Femur (tissue), 1 donor: ENCODE measurements at regions not wholly inside any gene's neighbourhood (a gene's known extent, or its start where the extent isn't known, plus 50 kb on each side); places are given as distances from the start of the nearest gene placed in this dataset.
"Not testable (repeated sequence)": the region's sequence is repeated elsewhere in the genome, so short reads cannot be mapped to it uniquely, and the experiment has no call there.

Experiments used
- DNase-seq: peaks from one replicate; pipeline ENCODE4 v3.0.0-alpha.2; 2017

DNA sequence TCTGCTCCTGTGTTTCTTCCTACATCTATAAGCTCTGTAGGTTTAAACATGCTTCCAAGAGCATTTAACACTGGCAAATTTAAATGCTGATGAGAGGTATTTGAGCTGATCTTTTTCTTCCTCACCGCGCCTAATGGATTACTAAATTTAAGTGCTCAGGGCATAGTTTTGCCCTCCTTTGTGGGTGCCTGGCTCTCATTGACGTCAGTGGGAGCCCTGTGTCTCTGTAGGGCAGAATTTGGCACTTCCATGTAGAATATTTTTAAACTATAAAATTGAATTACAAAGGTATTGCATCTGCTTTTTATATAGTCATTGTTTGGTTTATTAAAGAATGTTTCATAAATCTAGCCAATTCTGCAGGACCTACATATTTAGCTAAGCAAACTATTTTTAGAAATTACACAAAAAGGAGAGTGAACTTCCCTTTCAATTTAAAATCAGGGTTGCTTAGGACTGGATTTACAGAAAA, 444.8 kb downstream of the AEBP2 start:
- no peak for DNase-seq

DNA sequence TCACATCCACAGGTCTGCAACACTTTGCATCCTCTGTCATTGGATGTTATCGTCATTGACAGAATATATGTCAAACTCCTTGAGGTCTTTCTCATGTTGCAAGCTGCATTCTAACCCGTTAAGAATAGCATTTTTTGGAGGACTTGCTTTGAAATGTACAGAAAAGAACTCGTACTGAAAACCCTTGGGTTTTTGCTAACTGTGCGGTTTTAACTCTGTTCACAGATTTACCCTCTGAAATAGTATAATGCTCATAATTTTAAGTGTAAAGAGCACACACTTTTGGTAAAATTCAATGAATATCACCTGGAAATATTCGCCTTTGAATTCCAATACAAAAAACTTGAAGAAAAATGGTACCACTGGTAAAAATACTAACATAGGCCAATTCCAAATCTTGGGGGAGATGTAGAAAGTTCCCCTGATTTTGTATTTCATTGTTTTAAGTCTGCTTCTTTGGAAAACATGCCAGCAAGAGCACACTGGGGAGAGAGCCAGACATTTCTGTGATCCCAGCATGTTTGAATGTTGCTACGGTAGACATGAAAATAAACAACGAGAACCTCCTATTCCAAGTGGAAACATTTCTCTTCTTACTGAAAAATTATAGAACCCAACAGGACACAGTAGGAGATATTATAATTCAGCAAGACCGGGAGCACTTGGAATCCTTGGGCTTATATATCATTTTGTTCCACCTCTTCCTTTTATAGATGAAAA, 446.0 kb downstream of the AEBP2 start:
- DNase-seq, result peak; percentile 73

DNA sequence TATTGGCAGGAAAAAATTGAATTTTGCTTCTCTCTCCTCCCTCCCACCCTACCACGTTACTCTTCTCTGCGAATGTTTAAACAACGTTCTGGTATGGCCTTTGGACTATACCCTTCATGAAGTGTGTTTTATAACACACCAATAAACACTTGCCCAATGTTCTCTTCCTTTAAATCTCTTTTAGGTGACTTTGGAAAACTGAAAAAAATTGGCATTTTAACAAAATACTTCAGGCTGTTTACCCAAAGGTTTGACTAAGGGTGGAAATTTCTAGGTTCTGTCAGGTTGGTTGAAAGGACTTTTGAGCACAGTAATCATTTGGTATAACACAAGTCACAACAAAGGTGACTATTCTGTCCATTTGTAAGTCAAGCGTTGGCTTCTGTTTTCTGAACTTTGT, 446.8 kb downstream of the AEBP2 start:
- no peak for DNase-seq

DNA sequence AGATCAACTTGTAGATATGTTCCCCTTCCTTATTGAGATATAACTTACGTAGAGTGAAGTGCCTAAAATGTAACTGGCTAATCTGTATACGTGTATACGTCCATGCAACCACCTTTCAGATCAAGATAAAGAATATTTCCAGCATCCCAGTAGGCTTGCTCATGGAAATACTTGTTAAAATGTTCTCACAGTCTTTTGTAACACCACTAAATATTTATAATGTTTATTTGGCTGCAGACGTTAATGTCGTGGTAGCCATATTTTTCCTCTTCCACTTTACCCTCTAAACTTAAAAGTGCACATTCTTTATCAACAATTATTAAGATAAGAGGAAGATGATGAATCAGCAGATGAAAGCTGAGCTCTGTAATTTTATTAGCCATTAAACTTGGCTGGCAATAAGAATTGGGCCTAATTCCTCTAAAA, 447.4 kb downstream of the AEBP2 start:
- no peak for DNase-seq

DNA sequence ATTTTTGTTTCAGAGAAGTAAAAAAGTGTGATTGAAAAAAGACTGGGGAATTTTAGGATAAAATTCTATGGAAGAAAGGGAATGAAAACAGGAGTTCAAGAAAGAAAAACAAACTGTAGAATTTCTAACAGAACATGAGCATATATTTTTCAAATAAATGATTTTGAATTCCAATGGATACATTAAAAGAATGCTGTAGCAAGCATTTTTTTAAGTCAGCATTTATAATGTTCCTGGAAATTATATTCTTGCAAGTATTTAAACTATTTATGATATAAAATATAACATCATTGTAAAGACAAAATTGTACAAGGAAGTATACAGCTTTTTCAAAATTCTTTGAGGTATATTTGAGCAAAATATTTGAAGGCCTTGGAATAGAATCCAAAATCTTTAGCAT, 450.7 kb downstream of the AEBP2 start:
- DNase-seq, result no peak

DNA sequence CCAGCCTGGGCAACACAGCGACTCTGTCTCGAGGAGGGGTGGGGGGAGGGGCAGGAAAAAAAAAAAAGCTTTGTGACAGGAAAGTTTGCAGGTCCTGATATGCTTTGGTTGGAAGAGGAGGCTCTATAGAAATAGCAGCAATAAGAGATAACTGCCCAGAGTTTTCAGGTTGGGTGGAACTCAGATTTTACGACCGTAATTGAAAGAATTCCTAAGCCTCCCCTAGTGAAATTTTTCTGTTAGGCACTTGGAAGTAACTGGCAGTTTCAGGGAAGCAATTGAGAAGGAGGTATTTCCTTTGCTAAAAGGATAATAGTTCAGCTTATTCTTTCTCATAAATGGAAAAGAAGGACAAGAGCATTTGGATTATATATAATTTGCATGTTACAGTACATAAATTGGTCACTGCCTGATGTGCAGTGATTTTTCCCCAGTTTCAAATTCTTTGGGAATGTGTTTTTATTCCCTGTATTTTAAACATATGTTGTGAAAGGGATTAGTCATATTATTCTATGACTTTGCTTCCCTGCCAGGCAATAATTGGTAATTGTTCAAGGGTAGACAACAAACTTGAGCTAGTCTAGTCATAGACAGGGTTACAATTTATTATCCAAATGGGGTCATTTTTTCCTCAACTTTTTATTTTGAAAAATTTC, 452.8 kb downstream of the AEBP2 start:
- no peak for DNase-seq

DNA sequence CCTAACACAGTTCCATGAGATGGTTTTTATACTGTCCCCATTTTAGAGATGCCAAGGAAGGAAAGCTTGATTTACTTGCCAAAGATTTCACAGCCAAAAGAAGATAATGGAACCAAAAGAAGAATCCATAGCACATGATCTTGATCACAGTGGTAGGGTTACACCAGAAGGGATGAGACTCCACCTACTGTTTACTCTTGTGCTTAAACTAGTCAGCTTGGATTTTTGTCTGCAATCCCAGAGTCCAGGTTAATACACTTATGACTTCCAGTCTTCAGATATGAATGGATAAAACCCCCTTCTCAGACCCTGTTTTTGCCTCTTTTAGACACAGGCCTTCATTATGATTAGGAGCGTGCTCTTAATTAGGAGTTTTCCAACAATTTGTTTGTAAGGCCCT, 454.2 kb downstream of the AEBP2 start:
- DNase-seq, result no peak

DNA sequence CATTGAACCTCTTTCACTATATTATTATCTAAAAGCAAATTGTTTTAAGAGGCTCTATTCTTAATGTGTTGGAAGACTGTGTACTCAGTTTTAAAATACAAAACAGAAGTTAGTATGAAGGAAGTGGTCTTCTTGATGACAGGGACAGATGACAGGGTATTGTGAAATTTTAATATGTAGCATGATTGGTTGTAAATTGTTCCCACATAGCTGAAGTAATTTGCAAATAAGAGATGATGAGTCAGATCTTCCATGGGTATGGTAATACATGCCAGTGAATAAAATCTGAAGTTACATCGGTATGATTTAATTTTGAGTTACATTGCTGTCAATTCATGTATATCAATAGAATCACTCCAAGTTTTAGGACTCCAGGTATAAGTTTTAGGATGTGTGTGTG, 454.8 kb downstream of the AEBP2 start:
- DNase-seq, result no peak

DNA sequence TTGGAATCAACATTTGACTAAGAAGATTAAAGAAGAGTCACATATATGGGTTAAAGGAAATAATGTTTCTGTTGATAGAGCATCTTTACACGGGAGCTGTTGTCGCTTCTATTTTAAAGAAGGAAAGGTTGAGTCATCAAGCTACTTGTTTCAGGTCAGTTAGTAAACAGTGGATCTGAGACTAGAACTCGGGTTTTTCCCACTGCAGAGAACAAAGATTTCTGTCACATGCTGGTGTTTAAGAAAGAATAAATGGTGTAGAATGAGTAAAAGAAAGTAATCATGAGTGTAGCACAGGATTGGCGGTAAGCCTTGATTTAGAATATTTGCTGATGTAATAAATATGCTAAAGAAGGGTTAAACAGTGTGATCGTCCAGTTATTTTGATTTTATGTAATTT, 455.5 kb downstream of the AEBP2 start:
- no peak for DNase-seq

DNA sequence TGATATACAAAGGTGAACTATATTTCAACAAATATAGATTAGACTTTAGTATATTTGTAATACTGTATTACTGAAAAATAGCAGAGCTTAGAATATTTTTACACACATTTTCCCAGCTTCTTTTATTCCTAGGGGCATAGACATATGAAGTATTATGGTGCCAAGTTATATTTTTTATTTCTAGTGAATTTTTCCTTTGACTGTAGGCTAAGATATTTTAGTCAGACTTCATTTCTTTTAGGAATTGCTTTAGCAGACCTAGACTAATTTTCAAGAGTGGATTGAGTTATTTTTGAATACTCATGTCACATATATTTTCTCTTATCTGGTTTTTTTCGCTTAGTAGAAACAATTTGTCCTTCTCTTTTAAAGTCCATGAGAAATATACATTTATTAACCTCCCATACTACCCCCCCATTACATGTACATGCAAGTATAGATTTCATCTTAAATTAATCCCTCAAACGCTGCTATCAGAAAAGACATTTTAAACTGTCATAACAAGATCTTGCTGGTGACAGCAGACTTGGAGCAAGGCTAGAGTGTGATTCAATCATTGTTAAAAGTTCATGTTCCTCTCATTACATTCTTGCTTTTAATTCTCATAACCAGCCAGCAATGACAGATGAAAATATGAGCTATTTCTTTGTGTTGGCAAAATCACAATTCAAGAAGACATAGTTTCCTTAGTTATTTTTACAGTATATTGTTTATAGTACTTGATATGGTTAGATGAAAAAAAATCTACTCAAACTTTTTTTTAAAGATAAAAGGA, 456.1 kb downstream of the AEBP2 start:
- DNase-seq, result no peak

DNA sequence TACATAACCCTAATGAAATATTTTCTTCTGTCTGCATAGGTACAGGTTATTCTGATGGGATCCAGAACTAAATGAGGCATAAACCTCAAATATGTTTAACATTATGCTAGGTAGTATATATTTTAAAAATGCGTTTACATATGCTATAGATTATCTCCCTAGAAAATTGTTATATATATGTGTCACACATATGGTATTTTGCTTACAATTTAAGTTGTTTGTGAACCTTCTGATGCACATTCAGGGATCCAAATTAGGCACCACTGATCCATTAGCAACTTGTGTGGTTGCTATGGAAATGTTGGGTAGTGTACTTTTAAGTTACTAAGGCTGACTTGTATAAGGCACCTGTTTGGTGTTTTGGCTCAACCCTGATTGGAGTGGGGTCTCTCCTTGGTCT, 456.7 kb downstream of the AEBP2 start:
- DNase-seq, result no peak

DNA sequence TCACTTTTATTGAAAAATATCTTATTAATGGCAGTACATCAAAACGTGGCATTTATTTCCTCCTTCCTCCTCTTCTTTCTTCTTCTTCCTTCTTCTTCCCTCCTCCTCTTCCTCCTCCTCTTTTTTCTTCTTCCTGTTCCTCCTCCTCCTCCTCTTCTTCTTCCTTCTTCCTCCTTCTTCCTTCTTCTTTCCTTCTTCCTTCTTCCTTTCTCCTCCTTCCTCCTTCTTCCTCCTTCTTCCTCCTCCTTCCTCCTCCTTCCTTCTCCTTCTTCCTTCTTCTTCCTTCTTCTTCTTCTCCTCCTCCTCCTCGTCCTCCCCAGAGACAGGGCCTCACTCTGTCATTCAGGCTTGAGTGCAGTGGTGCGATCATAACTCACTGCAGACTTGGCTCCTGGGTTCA, 457.2 kb downstream of the AEBP2 start:
- DNase-seq, result no peak

DNA sequence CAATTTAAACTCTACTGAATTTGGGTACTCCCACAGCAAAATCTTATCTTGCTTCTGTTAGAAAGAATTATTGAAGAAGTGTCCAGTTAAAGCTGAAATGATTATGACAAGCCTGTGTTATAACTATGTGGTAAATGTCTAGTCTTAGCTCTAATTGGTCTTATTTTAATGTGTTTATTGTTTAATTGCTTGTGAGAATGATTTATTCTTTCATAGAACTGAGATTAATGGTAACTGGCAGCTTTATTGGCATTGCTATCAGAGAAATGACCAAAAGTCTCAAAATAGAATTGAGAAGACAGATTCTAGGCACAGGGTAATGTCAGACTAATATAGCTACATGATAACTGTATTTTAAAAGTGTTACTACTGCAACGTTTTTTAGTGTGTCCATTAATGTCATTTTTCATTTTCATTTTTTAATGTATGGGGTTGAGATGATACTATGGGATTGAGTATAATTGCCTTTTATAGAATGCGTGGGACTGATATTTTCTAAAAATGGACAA, 458.7 kb downstream of the AEBP2 start:
- DNase-seq, result no peak

DNA sequence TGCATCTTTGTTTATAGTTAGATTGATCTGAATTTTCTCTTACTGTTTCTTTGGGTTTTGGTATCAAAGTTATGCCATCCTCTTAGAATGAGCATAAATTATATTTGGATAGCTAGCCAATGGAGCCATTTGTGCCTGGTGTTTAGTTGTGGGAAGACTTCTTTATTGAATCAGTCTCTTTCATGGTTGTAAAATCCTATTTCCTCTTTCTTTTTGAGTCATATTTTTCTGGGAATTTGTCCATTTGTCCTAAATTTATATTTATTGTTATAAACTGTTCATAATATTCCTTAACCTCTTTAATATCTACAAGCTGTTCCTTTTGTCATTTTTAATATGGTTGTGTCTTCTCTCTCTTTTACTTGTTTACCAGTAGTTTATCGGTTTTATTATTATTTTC, 462.5 kb downstream of the AEBP2 start:
- no peak for DNase-seq

DNA sequence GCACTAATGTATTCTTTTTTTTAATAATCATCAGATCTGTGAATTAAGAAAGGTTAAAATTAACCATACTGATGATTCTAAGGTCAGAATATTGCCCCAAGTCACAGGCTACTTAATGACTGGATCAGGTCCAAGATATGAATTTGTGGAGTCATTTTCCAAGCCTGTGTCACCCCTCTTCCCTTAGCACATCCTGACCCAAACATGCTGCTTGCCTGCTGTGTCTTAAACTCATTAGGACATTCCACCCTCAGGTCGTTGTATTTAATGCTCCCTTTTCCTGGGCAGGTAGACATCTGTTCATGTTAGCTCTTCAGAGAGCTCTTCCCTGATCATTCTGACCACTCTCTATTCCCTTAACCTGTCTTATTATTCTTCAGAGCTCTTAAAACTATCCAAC, 463.5 kb upstream of the PDE3A start:
- no peak for DNase-seq

DNA sequence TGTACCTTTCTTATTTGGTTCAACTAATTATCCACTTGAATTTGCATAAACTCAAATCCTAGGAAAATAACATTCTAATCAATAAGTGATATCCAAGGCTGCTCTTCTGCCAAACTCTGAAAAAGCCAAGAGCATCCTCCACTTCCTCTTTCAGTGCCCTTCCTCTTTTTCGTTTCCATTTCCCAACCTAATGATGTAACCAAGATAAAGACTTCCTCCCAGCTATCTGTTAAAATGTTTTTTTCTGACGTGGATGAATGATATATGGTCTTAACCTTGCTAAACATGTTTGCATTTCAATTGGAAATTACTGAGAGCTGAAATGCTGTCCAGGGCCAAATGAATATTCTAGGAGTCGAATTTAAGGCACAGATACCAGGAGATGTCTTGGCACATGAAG, 459.5 kb upstream of the PDE3A start:
- DNase-seq, result no peak

DNA sequence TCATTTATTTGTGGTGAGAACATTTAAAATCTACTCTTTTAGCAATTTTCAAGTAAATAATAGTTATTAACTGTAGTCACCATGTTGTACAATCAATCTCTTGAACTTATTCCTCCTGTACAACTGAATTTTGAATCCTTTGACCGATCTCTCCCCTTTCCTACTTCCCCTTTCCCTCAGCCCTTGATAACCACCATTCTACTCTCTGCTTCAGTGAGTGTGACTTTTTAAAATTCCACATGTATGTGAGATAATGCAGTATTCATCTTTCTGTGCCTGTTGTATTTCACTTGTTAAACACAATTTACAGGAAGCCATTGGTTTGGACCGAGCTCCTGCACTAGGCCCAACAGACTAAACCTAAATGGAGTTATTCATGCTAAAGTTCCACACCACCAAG, 458.9 kb upstream of the PDE3A start:
- DNase-seq, result no peak

DNA sequence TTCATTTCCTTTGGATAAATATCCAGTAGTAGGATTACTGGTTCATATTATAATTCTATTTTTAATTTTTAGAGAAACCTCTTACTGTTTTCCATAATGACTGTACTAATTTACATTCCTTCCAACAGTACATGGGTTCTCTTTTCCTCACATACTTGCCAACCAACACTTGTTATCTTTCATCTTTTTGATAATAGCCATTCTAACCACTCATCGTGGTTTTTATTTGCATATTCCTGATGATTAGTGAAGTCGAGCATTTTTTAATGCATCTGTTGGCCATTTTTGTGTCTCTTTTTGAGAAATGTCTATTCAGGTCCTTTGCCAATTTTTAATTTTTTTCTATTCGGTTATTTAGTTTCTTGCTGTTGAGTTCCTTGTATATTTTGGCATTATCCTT, 457.7 kb upstream of the PDE3A start:
- no peak for DNase-seq

DNA sequence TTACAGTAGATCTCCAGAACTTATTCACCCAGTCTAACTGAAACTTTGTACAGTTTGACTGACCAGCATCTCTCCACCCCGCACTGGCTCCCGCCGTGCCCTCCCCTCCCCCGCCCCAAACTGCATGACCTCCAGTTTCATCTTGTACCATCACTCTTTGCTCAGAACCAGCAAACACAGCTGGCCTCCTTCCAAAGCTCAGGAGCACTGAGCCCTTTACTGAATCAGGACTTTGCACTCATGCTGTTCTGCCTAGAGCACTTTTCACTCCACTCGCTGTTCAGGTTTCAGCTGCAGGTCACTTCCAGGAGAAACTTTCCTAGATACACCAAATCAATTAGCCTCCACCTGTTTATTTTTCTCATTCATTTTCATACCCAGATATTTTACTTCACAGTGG, 455.3 kb upstream of the PDE3A start:
- no peak for DNase-seq

DNA sequence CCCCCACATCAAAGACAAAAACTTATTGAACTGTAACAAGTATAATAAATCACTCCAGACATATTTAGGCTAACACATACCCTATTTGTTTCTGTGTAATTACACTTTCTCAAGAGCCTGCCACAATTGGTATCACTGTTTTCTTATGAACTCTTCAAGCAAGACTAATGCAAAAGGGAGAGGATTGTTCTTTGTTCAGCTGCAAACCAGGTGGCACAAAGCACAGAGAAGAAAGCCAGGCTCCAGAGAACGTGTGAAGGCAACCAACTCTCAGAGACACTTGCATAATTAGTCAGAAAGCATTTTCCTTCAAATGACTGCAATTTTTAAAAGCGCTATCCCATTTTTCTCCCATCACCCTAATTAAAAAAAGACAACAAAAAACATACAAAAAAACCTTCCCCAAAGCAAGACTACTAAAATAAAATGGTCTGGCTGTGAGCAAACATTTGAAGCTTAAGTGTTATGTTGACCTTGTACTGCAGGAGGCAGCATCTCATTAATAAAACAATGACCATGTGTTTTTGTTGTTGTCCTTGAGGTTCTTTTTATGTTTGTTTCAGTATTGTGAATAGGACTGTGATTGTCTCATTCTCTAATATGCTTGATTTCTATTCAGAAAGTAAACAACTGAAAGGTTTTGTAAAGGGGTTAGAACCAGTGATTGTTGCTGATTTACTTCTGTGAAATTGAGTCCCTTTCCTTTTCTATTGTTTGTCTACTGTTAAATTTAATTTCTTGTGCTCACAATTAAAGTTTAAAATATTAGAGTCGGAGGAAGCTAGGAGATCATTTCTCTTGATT, 452.7 kb upstream of the PDE3A start:
- no peak for DNase-seq

DNA sequence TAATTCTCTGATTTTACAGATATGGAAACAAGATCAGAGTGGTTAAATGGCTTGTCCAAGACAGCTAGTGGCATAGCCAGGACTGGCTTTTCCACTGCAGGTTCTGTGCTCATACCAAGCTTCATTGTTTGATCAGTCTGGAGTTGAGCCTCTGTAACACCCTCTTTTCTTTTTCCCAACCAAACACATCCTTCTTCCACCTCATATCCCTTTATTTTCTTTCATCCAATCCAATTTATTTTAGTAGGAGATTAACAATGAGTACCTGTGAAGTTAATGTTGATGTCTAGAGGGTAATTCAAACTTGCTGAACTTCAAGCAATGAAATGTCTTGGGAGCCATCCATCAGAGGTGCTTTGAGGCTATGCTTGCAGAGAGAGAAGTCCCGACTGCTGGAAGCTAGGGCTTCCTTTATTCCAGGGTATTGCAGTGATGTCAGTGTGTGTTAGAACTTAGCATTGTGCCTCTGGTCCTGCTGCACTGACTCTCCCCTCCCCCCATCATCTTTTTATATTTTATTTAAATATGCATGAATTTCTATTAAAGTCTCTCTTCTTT, 452.1 kb upstream of the PDE3A start:
- no peak for DNase-seq

DNA sequence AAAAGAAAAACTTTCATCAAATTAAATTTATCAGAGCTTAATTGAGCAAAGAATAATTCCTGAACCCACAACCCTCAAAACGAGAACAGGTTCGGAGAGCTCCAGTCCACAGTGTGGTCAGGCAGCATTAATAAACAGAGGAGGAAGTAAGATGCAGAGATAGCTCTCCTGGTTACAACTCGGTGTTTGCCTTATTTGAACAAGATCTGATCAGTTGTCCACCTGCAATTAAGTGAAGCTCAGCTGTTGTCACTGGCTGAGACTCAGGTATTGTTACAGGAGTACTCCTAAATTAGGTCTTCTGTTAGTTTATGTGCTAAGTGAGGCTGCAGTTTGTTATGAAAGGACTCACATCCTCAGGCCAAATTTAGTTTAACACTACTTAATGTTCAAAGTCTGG, 451.4 kb upstream of the PDE3A start:
- DNase-seq, result no peak

DNA sequence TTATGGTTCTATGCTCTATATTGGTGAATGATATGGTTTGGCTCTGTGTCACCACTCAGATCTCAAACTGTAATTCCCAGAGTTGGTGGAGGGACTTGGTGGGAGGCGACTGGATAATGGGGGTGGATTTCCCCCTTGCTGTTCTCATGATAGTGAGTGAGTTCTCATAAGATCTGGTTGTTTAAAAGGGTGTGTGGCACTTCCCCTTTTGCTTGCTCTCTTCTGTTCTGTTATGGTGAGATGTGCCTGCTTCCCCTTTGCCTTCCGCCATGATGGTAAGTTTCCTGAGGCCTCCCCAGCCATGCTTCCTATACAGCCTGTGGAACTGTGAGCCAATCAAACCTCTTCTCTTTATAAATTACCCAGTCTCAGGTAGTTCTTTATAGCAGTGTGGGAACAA, 446.6 kb upstream of the PDE3A start:
- not testable (repeated sequence) for DNase-seq
